ENCODE measurements at regions not wholly inside any gene's neighbourhood (a gene's known extent, or its start where the extent isn't known, plus 50 kb on each side); places are given as distances from the start of the nearest gene placed in this dataset.
"Not testable (repeated sequence)": the region's sequence is repeated elsewhere in the genome, so short reads cannot be mapped to it uniquely, and the experiment has no call there.

GRCh38 chr7:76133164-76133775, 68.4 kb upstream of the SRRM3 start:
- intact Hi-C loops (cut with DNase I; ENCODE audit: low total_unique reads): no loop called here

GRCh38 chr7:76133839-76134238, 67.9 kb upstream of the SRRM3 start:
- no peaks in the 10 kb centered on the region for H3K27me3 ChIP-seq
- ATAC-seq (no peak), DNase-seq (no peak)
- in situ Hi-C loops (cut with MboI; ENCODE audit: low sequenced_read_pairs in 4 of 4) (no loop called here), intact Hi-C loops (cut with DNase I; ENCODE audit: low total_unique reads) (no loop called here)
- no peak overlapping the region for H3K27ac ChIP-seq
- TF ChIP-seq CTCF (IDR thresholded peaks at IDR 0.05 in 4 of 5, conservative IDR thresholded peaks at IDR 0.05 in 1 of 5) (no peak), POLR2A (IDR thresholded peaks at IDR 0.05) (no peak)
- no peak overlapping the region for H3K4me3 ChIP-seq
- no peaks in the 10 kb centered on the region for H3K9me3 ChIP-seq
- no peaks in the 10 kb centered on the region for H3K36me3 ChIP-seq
- no peaks in the 10 kb centered on the region for H3K4me1 ChIP-seq

More at GRCh38 chr7:76133164-76133775, 68.4 kb upstream of the SRRM3 start:
- TF ChIP-seq CTCF (IDR thresholded peaks at IDR 0.05 in 4 of 5, conservative IDR thresholded peaks at IDR 0.05 in 1 of 5) (no peak), POLR2A (IDR thresholded peaks at IDR 0.05) (no peak)
- DNase-seq: no peak
- in situ Hi-C loops (cut with MboI; ENCODE audit: low sequenced_read_pairs in 4 of 4): no loop called here
- Histone ChIP-seq H3K9me3 (no peaks in the 10 kb centered on the region), H3K27ac (no peak overlapping the region), H3K4me1 (no peaks in the 10 kb centered on the region), H3K27me3 (no peaks in the 10 kb centered on the region), H3K4me3 (no peak overlapping the region), H3K36me3 (no peaks in the 10 kb centered on the region)
- ATAC-seq: no peak

GRCh38 chr7:76135263-76135662, 66.4 kb upstream of the SRRM3 start:
- H3K27me3 ChIP-seq; DNase-seq; H3K36me3 ChIP-seq; in situ Hi-C loops (cut with MboI; ENCODE audit: low sequenced_read_pairs in 4 of 4); H3K4me1 ChIP-seq; ATAC-seq; H3K27ac ChIP-seq; H3K4me3 ChIP-seq; H3K9me3 ChIP-seq; intact Hi-C loops (cut with DNase I; ENCODE audit: low total_unique reads): not testable (repeated sequence)

- H3K4me3 ChIP-seq; H3K4me1 ChIP-seq; H3K27me3 ChIP-seq; H3K27ac ChIP-seq; H3K9me3 ChIP-seq; ATAC-seq; DNase-seq; in situ Hi-C loops (cut with MboI; ENCODE audit: low sequenced_read_pairs in 4 of 4); intact Hi-C loops (cut with DNase I; ENCODE audit: low total_unique reads); H3K36me3 ChIP-seq: not testable (repeated sequence)
Observed at GRCh38 chr7:76138577-76139313, 63.0 kb upstream of the SRRM3 start.

- Histone ChIP-seq H3K4me1 (no peaks in the 10 kb centered on the region), H3K27ac (no peak overlapping the region), H3K9me3 (no peaks in the 10 kb centered on the region), H3K36me3 (no peaks in the 10 kb centered on the region), H3K4me3 (no peak overlapping the region), H3K27me3 (no peaks in the 10 kb centered on the region)
- ATAC-seq (no peak), DNase-seq (no peak)
- intact Hi-C loops (cut with DNase I; ENCODE audit: low total_unique reads): no loop called here
- in situ Hi-C loops (cut with MboI; ENCODE audit: low sequenced_read_pairs in 4 of 4): no loop called here
- TF ChIP-seq POLR2A (IDR thresholded peaks at IDR 0.05): no peak
- TF ChIP-seq CTCF (IDR thresholded peaks at IDR 0.05 in 4 of 5, conservative IDR thresholded peaks at IDR 0.05 in 1 of 5): no peak
Observed at GRCh38 chr7:76139670-76140069, 62.0 kb upstream of the SRRM3 start.

GRCh38 chr7:76140259-76140658, 61.4 kb upstream of the SRRM3 start:
- H3K9me3 ChIP-seq; intact Hi-C loops (cut with DNase I; ENCODE audit: low total_unique reads); ATAC-seq; H3K27ac ChIP-seq; in situ Hi-C loops (cut with MboI; ENCODE audit: low sequenced_read_pairs in 4 of 4); H3K4me1 ChIP-seq; H3K27me3 ChIP-seq; H3K4me3 ChIP-seq; DNase-seq; H3K36me3 ChIP-seq: not testable (repeated sequence)
